H9 (cell line): ENCODE measurements at regions not wholly inside any gene's neighbourhood (a gene's known extent, or its start where the extent isn't known, plus 50 kb on each side); places are given as distances from the start of the nearest gene placed in this dataset.
"Not testable (repeated sequence)": the region's sequence is repeated elsewhere in the genome, so short reads cannot be mapped to it uniquely, and the experiment has no call there.

ENCODE experiments used
- DNase-seq: peaks from one replicate; pipeline ENCODE4 v3.0.0-alpha.2; 2017
- H2AFZ ChIP-seq: one replicate; pipeline ENCODE4 v1.6.1; 2013; ENCODE audit warnings: mild to moderate bottlenecking, low read length, control low read depth, moderate library complexity
- H2AK5ac ChIP-seq: 2 replicates; pipeline ENCODE4 v1.6.1; 2013; ENCODE audit warnings: low read length, control low read depth, mixed read lengths; ENCODE audit not compliant: insufficient read length
- H2BK120ac ChIP-seq: one replicate; pipeline ENCODE4 v1.6.1; 2013; ENCODE audit warnings: low read depth, mild to moderate bottlenecking, low read length, control low read depth, inconsistent platforms; ENCODE audit not compliant: poor library complexity, severe bottlenecking
- H2BK12ac ChIP-seq: 2 replicates; pipeline ENCODE4 v1.6.1; 2013; ENCODE audit warnings: low read length, control low read depth, mixed read lengths, low read depth; ENCODE audit not compliant: insufficient read length
- H2BK15ac ChIP-seq: 2 replicates; pipeline ENCODE4 v1.6.1; 2013; ENCODE audit warnings: low read depth, low read length, control low read depth
- H2BK20ac ChIP-seq: one replicate; pipeline ENCODE4 v1.6.1; 2013; ENCODE audit warnings: low read depth, mild to moderate bottlenecking, low read length, control low read depth, inconsistent platforms; ENCODE audit not compliant: poor library complexity, severe bottlenecking
- H2BK5ac ChIP-seq: 2 replicates; pipeline ENCODE4 v1.6.1; 2013; ENCODE audit warnings: low read length, control low read depth, mixed read lengths; ENCODE audit not compliant: insufficient read length
- H3K14ac ChIP-seq: 2 replicates; pipeline ENCODE4 v1.6.1; 2013; ENCODE audit warnings: low read length, control low read depth; ENCODE audit not compliant: insufficient read depth
- H3K18ac ChIP-seq: 2 replicates; pipeline ENCODE4 v1.6.1; 2013; ENCODE audit warnings: low read depth, mild to moderate bottlenecking, mixed read lengths, low read length, control low read depth; ENCODE audit not compliant: insufficient read length
- H3K23ac ChIP-seq: 2 replicates; pipeline ENCODE4 v1.6.1; 2013; ENCODE audit warnings: low read length, control low read depth, mixed read lengths, low read depth; ENCODE audit not compliant: insufficient read length
- H3K23me2 ChIP-seq: 2 replicates; pipeline ENCODE4 v1.6.1; 2013; ENCODE audit warnings: low read depth, mild to moderate bottlenecking, mixed read lengths, low read length, control low read depth; ENCODE audit not compliant: insufficient read length, poor library complexity, severe bottlenecking
- H3K27ac ChIP-seq: 2 replicates; pipeline ENCODE4 v1.5.1; 2013; ENCODE audit warnings: low read length, control low read depth, mixed read lengths, low read depth; ENCODE audit not compliant: insufficient read length
- H3K27me3 ChIP-seq: 2 replicates; pipeline ENCODE4 v1.6.1; 2013; ENCODE audit warnings: low read length, control low read depth, inconsistent platforms; ENCODE audit not compliant: insufficient read depth
- H3K4ac ChIP-seq: 2 replicates; pipeline ENCODE4 v1.6.1; 2013; ENCODE audit warnings: low read depth, mild to moderate bottlenecking, control low read depth, inconsistent platforms, low read length, moderate library complexity
- H3K4me1 ChIP-seq: 2 replicates; pipeline ENCODE4 v1.6.1; 2013; ENCODE audit warnings: low read length, control low read depth, inconsistent platforms; ENCODE audit not compliant: insufficient read depth
- H3K4me2 ChIP-seq: 2 replicates; pipeline ENCODE4 v1.6.1; 2013; ENCODE audit warnings: low read length, control low read depth, mixed read lengths; ENCODE audit not compliant: insufficient read length, insufficient read depth
- H3K56ac ChIP-seq: 2 replicates; pipeline ENCODE4 v1.6.1; 2013; ENCODE audit warnings: low read depth, mild to moderate bottlenecking, mixed read lengths, low read length, control low read depth; ENCODE audit not compliant: insufficient read length
- H3K79me1 ChIP-seq: 2 replicates; pipeline ENCODE4 v1.6.1; 2013; ENCODE audit warnings: low read depth, mild to moderate bottlenecking, moderate library complexity, low read length, control low read depth, inconsistent platforms; ENCODE audit not compliant: insufficient read depth, poor library complexity, severe bottlenecking
- H3K79me2 ChIP-seq: 2 replicates; pipeline ENCODE4 v1.6.1; 2013; ENCODE audit warnings: low read length, control low read depth, inconsistent platforms; ENCODE audit not compliant: insufficient read depth
- H3K9ac ChIP-seq: 2 replicates; pipeline ENCODE4 v1.6.1; 2013; ENCODE audit warnings: low read length, control low read depth, mixed read lengths; ENCODE audit not compliant: insufficient read length; ENCODE audit errors: extremely low read depth
- H3K9me3 ChIP-seq: one replicate; pipeline ENCODE4 v1.6.1; 2013; ENCODE audit warnings: low read depth, low read length, inconsistent platforms; ENCODE audit not compliant: control insufficient read depth
- H3T11ph ChIP-seq: one replicate; pipeline ENCODE4 v1.6.1; 2013; ENCODE audit warnings: mild to moderate bottlenecking, low read length, control low read depth, inconsistent platforms
- H4K20me1 ChIP-seq: one replicate; pipeline ENCODE4 v1.6.1; 2013; ENCODE audit not compliant: control insufficient read depth, insufficient read length, insufficient read depth
- H4K5ac ChIP-seq: 2 replicates; pipeline ENCODE4 v1.6.1; 2013; ENCODE audit warnings: low read depth, mild to moderate bottlenecking, mixed read lengths, low read length, control low read depth; ENCODE audit not compliant: insufficient read length
- H4K8ac ChIP-seq: replicated peaks from 2 replicates; pipeline ENCODE4 v1.6.1; 2013; ENCODE audit warnings: low read length, control low read depth, mixed read lengths, low read depth; ENCODE audit not compliant: insufficient read length
- H4K91ac ChIP-seq: 2 replicates; pipeline ENCODE4 v1.6.1; 2013; ENCODE audit warnings: low read depth, mild to moderate bottlenecking, moderate library complexity, mixed read lengths, low read length, control low read depth; ENCODE audit not compliant: insufficient read length
- H3K27ac Mint-ChIP-seq, 3 experiments: 2 replicates in 2 of 3; 3 replicates in 1 of 3; pipeline ENCODE4 v1.8.0; 2020 to 2021; ENCODE audit warnings: mixed read lengths in 3 of 3, mild to moderate bottlenecking in 1 of 3, moderate library complexity in 1 of 3
- H3K27me3 Mint-ChIP-seq: 2 replicates; pipeline ENCODE4 v1.8.0; 2021; ENCODE audit warnings: low read depth, mild to moderate bottlenecking, moderate library complexity, mixed read lengths
- H3K36me3 Mint-ChIP-seq, 3 experiments: 2 replicates in 2 of 3; 3 replicates in 1 of 3; pipeline ENCODE4 v1.8.0; 2020 to 2021; ENCODE audit warnings: low read depth in 3 of 3, mixed read lengths in 3 of 3; ENCODE audit not compliant: insufficient read depth in 1 of 3
- H3K4me1 Mint-ChIP-seq, 2 experiments: 2 replicates each; pipeline ENCODE4 v1.8.0; 2020; ENCODE audit warnings: mixed read lengths in 2 of 2
- H3K4me3 Mint-ChIP-seq, 2 experiments: 2 replicates in 1 of 2; 3 replicates in 1 of 2; pipeline ENCODE4 v1.8.0; 2020 to 2021; ENCODE audit warnings: mild to moderate bottlenecking in 2 of 2, mixed read lengths in 2 of 2, moderate library complexity in 1 of 2
- H3K9me3 Mint-ChIP-seq, 2 experiments: 2 replicates in 1 of 2; 3 replicates in 1 of 2; pipeline ENCODE4 v1.8.0; 2020; ENCODE audit warnings: mild to moderate bottlenecking in 2 of 2, mixed read lengths in 2 of 2, moderate library complexity in 1 of 2
- WGBS: extraction: QIAGEN DNeasy Blood & Tissue Kit; methylation state at CpG from one replicate; pipeline ENCODE4 v1.1.7; 2013; ENCODE audit warnings: missing lambda C conversion rate, low lambda C conversion rate, mixed read lengths; ENCODE audit not compliant: insufficient read length; ENCODE audit errors: extremely low coverage; 5-methylcytosine and 5-hydroxymethylcytosine counted together

GRCh38 chr4:118575057-118575456 lies 110.1 kb upstream of the METTL14 start:
- not testable (repeated sequence) for H4K5ac ChIP-seq, H3K27ac Mint-ChIP-seq, H3K9me3 Mint-ChIP-seq, H3K4me2 ChIP-seq, DNase-seq, H3K79me2 ChIP-seq, H3K36me3 Mint-ChIP-seq, H3K79me1 ChIP-seq, H2AK5ac ChIP-seq, H3K27me3 ChIP-seq, H2BK5ac ChIP-seq, H4K20me1 ChIP-seq, H4K91ac ChIP-seq, H3K27ac ChIP-seq, H3K9me3 ChIP-seq, H3K18ac ChIP-seq, H4K8ac ChIP-seq, H2AFZ ChIP-seq, H3K4ac ChIP-seq, H3K23ac ChIP-seq, H2BK20ac ChIP-seq, H3K4me1 ChIP-seq, H3K56ac ChIP-seq, H3K27me3 Mint-ChIP-seq, H3K23me2 ChIP-seq, H3K4me3 Mint-ChIP-seq, H3K14ac ChIP-seq, H2BK15ac ChIP-seq, H3K4me1 Mint-ChIP-seq, H2BK12ac ChIP-seq, H3T11ph ChIP-seq, H2BK120ac ChIP-seq, H3K9ac ChIP-seq
- WGBS = no CpG with 5 or more reads among the region's 1 CpG

DNA sequence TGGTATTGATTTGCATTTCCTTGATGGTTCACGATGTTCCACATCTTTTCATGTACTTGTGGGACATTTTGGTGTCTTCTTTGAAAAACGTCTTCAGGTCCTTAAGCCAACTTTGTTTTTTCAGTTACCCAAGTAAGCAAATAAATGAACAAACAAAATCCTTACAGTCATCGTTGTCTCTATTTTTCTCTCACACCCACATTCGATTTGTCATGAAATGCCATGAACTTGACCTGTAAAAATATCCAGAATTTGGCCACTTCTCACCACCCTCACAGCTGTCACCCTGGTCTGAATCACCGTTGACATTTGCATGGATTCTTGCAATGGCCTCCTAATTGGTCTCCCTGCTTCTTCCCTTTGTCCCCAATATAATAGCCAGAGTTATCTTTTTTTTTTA lies 109.5 kb upstream of the METTL14 start:
- not testable (repeated sequence) for H3K79me2 ChIP-seq, H3K56ac ChIP-seq, H3K9me3 Mint-ChIP-seq, H3K27me3 Mint-ChIP-seq, H3K4me3 Mint-ChIP-seq, H3T11ph ChIP-seq, H3K23me2 ChIP-seq, H3K36me3 Mint-ChIP-seq, H3K9ac ChIP-seq, H3K14ac ChIP-seq, H3K27ac ChIP-seq, H4K20me1 ChIP-seq, H3K23ac ChIP-seq, H2BK12ac ChIP-seq, H4K8ac ChIP-seq, H3K4me1 ChIP-seq, H2BK20ac ChIP-seq, H3K27me3 ChIP-seq, H3K4ac ChIP-seq, H2BK5ac ChIP-seq, H2BK15ac ChIP-seq, H3K18ac ChIP-seq, H4K5ac ChIP-seq, H3K27ac Mint-ChIP-seq, H4K91ac ChIP-seq, H3K79me1 ChIP-seq, H2AK5ac ChIP-seq, H3K4me1 Mint-ChIP-seq, H3K4me2 ChIP-seq, H2AFZ ChIP-seq, H3K9me3 ChIP-seq, H2BK120ac ChIP-seq, DNase-seq
- WGBS = no CpG with 5 or more reads among the region's 5 CpGs
